ENCODE measurements at regions not wholly inside any gene's neighbourhood (a gene's known extent, or its start where the extent isn't known, plus 50 kb on each side); places are given as distances from the start of the nearest gene placed in this dataset.

DNA sequence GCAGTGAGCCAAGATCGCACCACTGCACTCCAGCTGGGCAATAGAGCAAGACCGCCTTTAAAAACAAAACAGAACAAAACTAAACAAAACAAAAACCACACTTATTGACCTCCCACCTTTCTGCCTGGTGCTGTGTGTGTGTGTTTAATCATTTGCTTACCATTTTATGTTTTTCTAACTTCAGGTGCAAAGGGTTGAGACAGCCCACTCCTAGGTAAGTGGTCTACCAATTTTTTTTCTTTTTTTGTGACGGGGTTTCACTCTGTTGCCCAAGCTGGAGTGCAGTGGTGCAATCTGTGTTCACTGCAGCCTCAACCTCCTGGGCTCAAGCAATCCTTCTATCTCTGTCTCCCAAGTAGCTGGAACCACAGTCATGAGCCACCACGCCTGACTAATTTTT, 65.8 kb downstream of the SALL1 start:
- Histone ChIP-seq H3K27ac (no peak overlapping the region), H3K27me3 (no peaks in the 10 kb centered on the region), H3K4me3 (no peak overlapping the region), H3K36me3 (replicated peaks in 1 of 2; ENCODE audit: insufficient read depth in 1 of 2, low read depth in 2 of 2) (no peaks in the 10 kb centered on the region), H3K4me1 (no peaks in the 10 kb centered on the region), H3K9me3 (no peaks in the 10 kb centered on the region)
- 78 to 95% methylated on average over 4 of the region's 4 CpGs for WGBS, 2 donors
- TF ChIP-seq, protein P1, sequence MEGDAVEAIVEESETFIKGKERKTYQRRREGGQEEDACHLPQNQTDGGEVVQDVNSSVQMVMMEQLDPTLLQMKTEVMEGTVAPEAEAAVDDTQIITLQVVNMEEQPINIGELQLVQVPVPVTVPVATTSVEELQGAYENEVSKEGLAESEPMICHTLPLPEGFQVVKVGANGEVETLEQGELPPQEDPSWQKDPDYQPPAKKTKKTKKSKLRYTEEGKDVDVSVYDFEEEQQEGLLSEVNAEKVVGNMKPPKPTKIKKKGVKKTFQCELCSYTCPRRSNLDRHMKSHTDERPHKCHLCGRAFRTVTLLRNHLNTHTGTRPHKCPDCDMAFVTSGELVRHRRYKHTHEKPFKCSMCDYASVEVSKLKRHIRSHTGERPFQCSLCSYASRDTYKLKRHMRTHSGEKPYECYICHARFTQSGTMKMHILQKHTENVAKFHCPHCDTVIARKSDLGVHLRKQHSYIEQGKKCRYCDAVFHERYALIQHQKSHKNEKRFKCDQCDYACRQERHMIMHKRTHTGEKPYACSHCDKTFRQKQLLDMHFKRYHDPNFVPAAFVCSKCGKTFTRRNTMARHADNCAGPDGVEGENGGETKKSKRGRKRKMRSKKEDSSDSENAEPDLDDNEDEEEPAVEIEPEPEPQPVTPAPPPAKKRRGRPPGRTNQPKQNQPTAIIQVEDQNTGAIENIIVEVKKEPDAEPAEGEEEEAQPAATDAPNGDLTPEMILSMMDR (IDR thresholded peaks at IDR 0.05) = no peak
- TF ChIP-seq POLR2A (IDR thresholded peaks at IDR 0.05) = no peak
- ATAC-seq (no peak), DNase-seq (no peak)
- intact Hi-C loops (cut with DNase I) = no loop called here

DNA sequence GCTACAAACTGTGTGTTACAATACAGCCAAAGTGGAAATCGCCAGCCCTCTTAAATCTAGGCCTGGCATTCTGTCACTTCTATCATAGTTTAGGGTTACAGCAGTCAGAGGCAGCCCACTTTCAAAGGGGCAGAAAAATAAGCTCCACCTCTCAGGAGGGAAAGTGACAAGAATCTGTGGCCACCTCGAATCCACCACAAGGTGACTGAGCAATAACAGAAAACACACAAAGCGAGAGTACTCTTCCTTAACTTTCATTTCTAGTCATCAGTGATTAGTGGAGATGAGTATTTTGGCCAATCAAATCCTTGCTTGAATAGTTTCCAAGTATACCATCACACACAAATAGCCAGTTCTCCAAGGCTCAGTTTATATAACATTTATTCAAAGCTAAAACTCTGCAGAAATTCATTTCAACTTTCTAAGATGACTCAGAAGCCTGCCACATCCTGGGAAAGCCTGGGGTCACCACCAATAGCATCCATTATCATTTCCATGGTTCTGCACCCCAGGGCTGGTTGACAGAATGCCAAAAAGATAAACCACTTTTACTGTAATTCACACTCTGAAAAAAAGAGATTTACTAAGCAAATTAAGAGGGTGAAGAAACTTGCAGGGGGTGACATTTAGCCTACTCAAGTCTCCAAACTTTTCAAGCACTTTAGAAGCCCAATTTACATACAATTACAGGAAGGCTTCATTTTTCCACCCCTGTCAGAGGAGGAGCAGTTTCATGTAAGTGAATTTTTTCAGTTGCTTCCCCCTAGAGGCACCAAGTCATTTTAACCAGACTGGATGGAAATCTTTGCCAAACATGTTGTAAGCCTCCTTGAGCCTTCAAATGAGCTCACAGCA, 66.8 kb downstream of the SALL1 start:
- H3K27ac ChIP-seq = no peak overlapping the region
- no peaks in the 10 kb centered on the region for H3K9me3 ChIP-seq
- no peak for TF ChIP-seq POLR2A (IDR thresholded peaks at IDR 0.05)
- TF ChIP-seq, protein P1 (IDR thresholded peaks at IDR 0.05) = no peak
- no peak overlapping the region for H3K4me3 ChIP-seq
- 68 to 79% methylated on average over 3 of the region's 3 CpGs for whole genome bisulfite sequencing, 2 donors
- H3K27me3 ChIP-seq = no peaks in the 10 kb centered on the region
- intact Hi-C loops (cut with DNase I) = no loop called here
- H3K4me1 ChIP-seq = no peaks in the 10 kb centered on the region
- no peak for DNase-seq
- ATAC-seq = no peak
- no peaks in the 10 kb centered on the region for H3K36me3 ChIP-seq (replicated peaks in 1 of 2; ENCODE audit: insufficient read depth in 1 of 2, low read depth in 2 of 2)

DNA sequence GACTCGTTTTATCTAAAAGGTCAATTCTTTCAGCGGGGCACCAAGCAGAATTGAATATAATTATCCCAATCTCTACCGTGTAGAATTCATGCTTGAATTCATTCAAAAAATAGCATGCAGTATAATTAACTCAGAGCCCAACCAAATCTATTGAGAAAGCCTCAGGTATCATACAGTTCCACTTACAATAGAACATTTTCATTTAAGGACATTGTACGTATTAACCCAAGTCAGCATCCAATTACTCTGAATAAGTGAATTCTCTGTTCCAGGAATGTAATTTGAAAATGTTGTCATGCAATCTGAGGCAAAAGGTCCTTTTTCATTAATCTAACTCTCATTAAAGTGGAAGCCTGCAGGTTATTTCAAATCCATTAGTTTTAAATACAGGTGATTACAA, 78.5 kb downstream of the SALL1 start:
- WGBS, 2 donors = 47 to 48% methylated on average over 4 of the region's 4 CpGs
- no peak for DNase-seq

DNA sequence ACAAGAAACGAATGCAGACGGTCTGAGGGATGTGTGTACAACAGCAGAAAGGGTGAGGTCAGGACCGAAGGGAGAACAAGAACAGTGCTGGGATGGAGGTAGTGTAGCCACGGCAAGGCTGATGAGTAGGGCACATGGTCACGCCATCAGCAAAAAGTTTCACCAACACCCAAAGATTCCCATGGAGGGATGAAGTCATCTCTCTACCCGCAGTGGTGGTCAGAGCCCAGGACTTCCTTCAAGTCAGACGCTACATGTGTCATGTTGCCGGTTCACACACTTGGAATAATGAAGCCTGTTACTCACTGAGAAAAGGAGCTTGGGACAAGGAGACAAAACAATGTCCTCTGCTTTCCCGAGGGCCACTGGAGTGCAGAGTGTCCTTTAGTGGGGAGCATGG, 79.7 kb downstream of the SALL1 start:
- Histone ChIP-seq H3K9me3 (no peaks in the 10 kb centered on the region), H3K4me1 (no peaks in the 10 kb centered on the region), H3K27me3 (no peaks in the 10 kb centered on the region), H3K27ac (no peak overlapping the region), H3K4me3 (no peak overlapping the region), H3K36me3 (replicated peaks in 1 of 2; ENCODE audit: insufficient read depth in 1 of 2, low read depth in 2 of 2) (no peaks in the 10 kb centered on the region)
- intact Hi-C loops (cut with DNase I) = no loop called here
- DNase-seq = no peak
- TF ChIP-seq POLR2A (IDR thresholded peaks at IDR 0.05) = no peak
- ATAC-seq = no peak
- 63 to 75% methylated on average over 9 of the region's 9 CpGs for WGBS, 2 donors

More for the DNA sequence above, 78.5 kb downstream of the SALL1 start:
- ATAC-seq = no peak
- no peaks in the 10 kb centered on the region for H3K27me3 ChIP-seq
- H3K9me3 ChIP-seq = no peaks in the 10 kb centered on the region
- no peak overlapping the region for H3K27ac ChIP-seq
- H3K36me3 ChIP-seq (replicated peaks in 1 of 2; ENCODE audit: insufficient read depth in 1 of 2, low read depth in 2 of 2) = no peaks in the 10 kb centered on the region
- no peaks in the 10 kb centered on the region for H3K4me1 ChIP-seq
- H3K4me3 ChIP-seq = no peak overlapping the region
- intact Hi-C loops (cut with DNase I) = no loop called here
- TF ChIP-seq, protein P1 (IDR thresholded peaks at IDR 0.05) = no peak
- no peak for TF ChIP-seq POLR2A (IDR thresholded peaks at IDR 0.05)

DNA sequence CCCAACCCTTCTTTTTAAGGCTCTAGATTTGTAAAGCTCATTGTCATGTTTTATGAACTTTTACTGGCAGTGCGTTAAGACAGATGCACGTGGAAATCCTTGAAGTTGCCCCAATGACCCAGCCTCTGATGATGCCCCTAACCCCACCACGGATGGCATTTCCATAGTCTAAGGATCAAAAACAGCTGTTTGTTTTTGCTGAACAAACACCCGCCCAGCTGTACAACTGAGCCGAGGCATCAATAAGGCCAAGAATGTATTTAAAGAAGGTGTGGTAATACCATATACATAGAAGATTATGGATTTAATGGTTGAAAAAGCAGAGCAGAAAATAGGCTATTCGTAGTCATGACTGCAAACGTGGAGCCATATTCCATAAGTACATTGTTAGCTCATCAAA, 83.7 kb downstream of the SALL1 start:
- H3K36me3 ChIP-seq (replicated peaks in 1 of 2; ENCODE audit: insufficient read depth in 1 of 2, low read depth in 2 of 2) = no peaks in the 10 kb centered on the region
- no peak for TF ChIP-seq POLR2A (IDR thresholded peaks at IDR 0.05)
- no peaks in the 10 kb centered on the region for H3K27me3 ChIP-seq
- DNase-seq (no peak), ATAC-seq (no peak)
- intact Hi-C loops (cut with DNase I) = no loop called here
- no peaks in the 10 kb centered on the region for H3K4me1 ChIP-seq
- H3K4me3 ChIP-seq = no peak overlapping the region
- H3K27ac ChIP-seq = no peak overlapping the region
- H3K9me3 ChIP-seq = no peaks in the 10 kb centered on the region
- WGBS, 2 donors = 61 to 63% methylated on average over 7 of the region's 7 CpGs

DNA sequence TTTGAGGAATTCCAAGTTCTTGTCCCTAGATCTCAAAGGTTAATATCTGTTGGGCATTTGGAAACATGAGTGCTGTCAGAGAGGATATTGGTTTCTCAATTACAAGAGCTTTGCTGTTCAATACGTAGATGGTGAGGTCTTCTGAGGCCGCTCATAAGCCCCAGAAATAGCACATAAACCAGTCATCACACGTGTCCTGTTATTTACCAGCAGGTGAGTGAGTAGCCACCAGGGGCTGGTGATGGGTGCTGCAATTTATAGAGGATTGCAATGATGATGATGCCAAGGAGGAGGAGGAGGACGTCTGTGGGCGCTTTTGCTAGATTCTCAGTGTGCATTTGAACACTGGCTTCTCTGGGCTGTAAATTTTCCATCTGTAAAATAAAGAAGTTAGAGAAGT, 89.0 kb downstream of the SALL1 start:
- H3K4me3 ChIP-seq = no peak overlapping the region
- TF ChIP-seq POLR2A (IDR thresholded peaks at IDR 0.05) = no peak
- TF ChIP-seq, protein P1 (IDR thresholded peaks at IDR 0.05) = peak in 1 of 7 experiments; percentile 3
- no peaks in the 10 kb centered on the region for H3K9me3 ChIP-seq
- H3K27me3 ChIP-seq = no peaks in the 10 kb centered on the region
- H3K27ac ChIP-seq = no peak overlapping the region
- DNase-seq (no peak), ATAC-seq (no peak)
- H3K36me3 ChIP-seq (replicated peaks in 1 of 2; ENCODE audit: insufficient read depth in 1 of 2, low read depth in 2 of 2) = no peaks in the 10 kb centered on the region
- intact Hi-C loops (cut with DNase I) = no loop called here
- H3K4me1 ChIP-seq = no peaks in the 10 kb centered on the region
- 59 to 61% methylated on average over 5 of the region's 5 CpGs for WGBS, 2 donors
